Endothelial cell of umbilical vein (primary cell): ENCODE measurements at regions not wholly inside any gene's neighbourhood (a gene's known extent, or its start where the extent isn't known, plus 50 kb on each side); places are given as distances from the start of the nearest gene placed in this dataset.

ENCODE experiments used
- BruUV-seq: library from RNA; stranded (reverse); fragments of 400-500 nt; replicated peaks from 2 replicates; lab custom pipeline; 2021; lab: Mats Ljungman, UMichigan
- CTCF ChIA-PET: fragments of 300-600, 350-600 bp; sonication (Branson Sonifier 250); formaldehyde crosslinking; loops from one replicate; lab custom pipeline; 2021; ENCODE audit warnings: antibody characterized with exemption, inconsistent platforms; lab: Charles Lee
- POLR2A ChIA-PET: fragments of 300-600, 350-600 bp; sonication (Branson Sonifier 250); formaldehyde crosslinking; loops from one replicate; lab custom pipeline; 2021; ENCODE audit warnings: antibody characterized with exemption, inconsistent platforms; lab: Charles Lee
- DNase-seq: peaks from one replicate; pipeline ENCODE4 v3.0.0-alpha.2; 2011; ENCODE audit warnings: low read depth, low spot score
- FAIRE-seq: peaks from 2 replicates; lab custom pipeline; 2011; peaks lifted over from hg19 to GRCh38; lab: Jason Lieb, UNC
- H2AFZ ChIP-seq: 2 replicates; pipeline ENCODE4 v1.6.0; 2012; ENCODE audit warnings: low read depth, low read length, control low read depth, inconsistent platforms
- H3K27ac ChIP-seq: 2 replicates; pipeline ENCODE4 v1.5.1; 2011; ENCODE audit warnings: low read depth, mild to moderate bottlenecking, control low read depth, low read length, moderate library complexity; ENCODE audit not compliant: insufficient read depth
- H3K27me3 ChIP-seq, 2 experiments: 2 replicates each; pipeline versions ENCODE4 v1.6.0 to v1.6.1; 2011; ENCODE audit warnings: low read length in 2 of 2, mixed read lengths in 1 of 2; ENCODE audit not compliant: control insufficient read depth in 2 of 2, insufficient read depth in 2 of 2
- H3K36me3 ChIP-seq, 2 experiments: 2 replicates in 1 of 2; 3 replicates in 1 of 2; pipeline ENCODE4 v1.5.1; 2011; ENCODE audit warnings: low read length in 2 of 2, mild to moderate bottlenecking in 1 of 2, moderate library complexity in 1 of 2; ENCODE audit not compliant: control insufficient read depth in 2 of 2, insufficient read depth in 2 of 2; ENCODE audit errors: extremely low read depth in 1 of 2
- H3K4me1 ChIP-seq: 3 replicates; pipeline ENCODE4 v1.5.1; 2011; ENCODE audit warnings: mild to moderate bottlenecking, low read length; ENCODE audit not compliant: control insufficient read depth, insufficient read depth; ENCODE audit errors: extremely low read depth
- H3K4me2 ChIP-seq: 2 replicates; pipeline ENCODE4 v1.6.1; 2011; ENCODE audit warnings: low read length, control low read depth, mixed read lengths; ENCODE audit not compliant: insufficient read depth
- H3K4me3 ChIP-seq, 3 experiments: fragments of 200-600 bp in 1 of 3; sonication (generic), shearing (Covaris generic) in 1 of 3; replicated peaks in 1 of 3; 2 replicates each; pipeline ENCODE4 v1.5.1; 2011 to 2016; ENCODE audit warnings: control low read depth in 3 of 3, low read length in 3 of 3, mild to moderate bottlenecking in 2 of 3, inconsistent platforms in 1 of 3, low read depth in 1 of 3, moderate library complexity in 1 of 3; ENCODE audit not compliant: insufficient read depth in 1 of 3
- H3K79me2 ChIP-seq: 2 replicates; pipeline ENCODE4 v1.6.0; 2012; ENCODE audit warnings: low read length, inconsistent platforms; ENCODE audit not compliant: control insufficient read depth, insufficient read depth
- H3K9ac ChIP-seq: replicated peaks from 2 replicates; pipeline ENCODE3; 2011; ENCODE audit warnings: low read length, control low read depth; ENCODE audit not compliant: insufficient read depth; ENCODE audit errors: extremely low read depth
- H3K9me1 ChIP-seq: replicated peaks from 3 replicates; pipeline ENCODE4 v1.6.0; 2011; ENCODE audit warnings: mild to moderate bottlenecking, low read length; ENCODE audit not compliant: control insufficient read depth, insufficient read depth; ENCODE audit errors: extremely low read depth
- H3K9me3 ChIP-seq: replicated peaks from 2 replicates; pipeline ENCODE4 v1.5.1; 2012; ENCODE audit warnings: low read length, inconsistent platforms; ENCODE audit not compliant: control insufficient read depth, insufficient read depth
- H4K20me1 ChIP-seq: replicated peaks from 2 replicates; pipeline ENCODE3; 2011; ENCODE audit warnings: mild to moderate bottlenecking, low read length; ENCODE audit not compliant: control insufficient read depth, insufficient read depth; ENCODE audit errors: extremely low read depth
- EZH2 ChIP-seq: IDR thresholded peaks from 2 replicates; pipeline ENCODE4 v1.6.1; 2012; ENCODE audit warnings: borderline replicate concordance, low read depth, mild to moderate bottlenecking, moderate library complexity, low read length, inconsistent platforms; ENCODE audit not compliant: severe bottlenecking
- FOS ChIP-seq: IDR thresholded peaks from 2 replicates; pipeline ENCODE4 v1.6.1; 2011; ENCODE audit warnings: mild to moderate bottlenecking, low read length, moderate library complexity, borderline replicate concordance; ENCODE audit not compliant: insufficient read depth
- GATA2 ChIP-seq: IDR thresholded peaks from 2 replicates; pipeline ENCODE4 v1.7.0; 2011; ENCODE audit warnings: low read depth, mild to moderate bottlenecking, moderate library complexity, mixed read lengths, low read length; ENCODE audit not compliant: insufficient read length, insufficient read depth
- JUN ChIP-seq: IDR thresholded peaks from 2 replicates; pipeline ENCODE4 v1.6.1; 2011; ENCODE audit warnings: borderline replicate concordance, low read depth; ENCODE audit not compliant: insufficient read length, insufficient read depth
- MAX ChIP-seq: IDR thresholded peaks from 2 replicates; pipeline ENCODE4 v1.6.1; 2011; ENCODE audit not compliant: insufficient read depth, insufficient read length
- MYC ChIP-seq: IDR thresholded peaks from one replicate; pipeline ENCODE4 v1.6.1; 2011; ENCODE audit warnings: mild to moderate bottlenecking, low read depth, low read length
- POLR2A ChIP-seq: IDR thresholded peaks from 2 replicates; pipeline ENCODE4 v1.6.1; 2012; ENCODE audit warnings: low read depth, mild to moderate bottlenecking, control low read depth, low read length
- POLR2AphosphoS5 ChIP-seq: IDR thresholded peaks from 2 replicates; pipeline ENCODE4 v1.6.1; 2012; ENCODE audit warnings: low read depth, mild to moderate bottlenecking, control low read depth, low read length, moderate library complexity; ENCODE audit not compliant: insufficient read depth
- dilution Hi-C: fragments of 300-500 bp; cut with MboI; formaldehyde crosslinking; loops from one replicate; pipeline ENCODE4 v1.15.0; 2019; ENCODE audit warnings: low sequenced_read_pairs; ENCODE audit not compliant: extremely low pct_ligation_motif_present
- intact Hi-C: fragments of 100-400 bp; cut with micrococcal nuclease; formaldehyde crosslinking; loops from one replicate; pipeline ENCODE4 v1.10.0; 2022
- TF ChIP-seq, protein P1 (sequence below), 2 donors: IDR thresholded peaks; 1 replicate in 1 of 2; 2 replicates in 1 of 2; pipeline ENCODE4 v1.5.1; 2011; ENCODE audit warnings: low read length in 2 of 2, mild to moderate bottlenecking in 2 of 2, moderate library complexity in 2 of 2, control low read depth in 1 of 2, inconsistent platforms in 1 of 2, low read depth in 1 of 2; ENCODE audit not compliant: insufficient read depth in 1 of 2; ENCODE audit errors: extremely low read depth in 1 of 2

DNA sequence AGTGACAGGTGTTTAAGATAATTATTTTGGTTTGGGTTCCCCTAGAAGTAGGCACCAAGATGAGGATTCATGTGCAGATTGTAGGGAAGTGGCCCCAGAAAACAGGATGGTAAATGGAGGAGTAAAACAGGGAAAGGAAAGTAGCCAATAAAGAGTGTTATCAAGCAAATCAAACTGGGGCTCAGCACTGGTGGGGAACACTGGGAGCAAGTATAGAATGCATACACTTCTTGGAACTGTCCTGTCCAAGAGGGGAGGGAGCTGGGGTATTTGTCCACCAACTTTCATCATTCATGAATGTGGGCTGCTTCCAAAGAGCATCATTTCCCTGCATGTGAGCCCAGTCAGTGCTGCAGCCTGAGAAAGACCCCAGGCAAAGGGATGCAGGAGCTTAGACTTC, 215.7 kb upstream of the IRX5 start:
- Histone ChIP-seq H3K27me3 (no peaks in the 10 kb centered on the region), H3K4me1 (no peaks in the 10 kb centered on the region), H3K4me2 (no peak overlapping the region), H3K9me1 (no peaks in the 10 kb centered on the region), H3K36me3 (no peaks in the 10 kb centered on the region), H4K20me1 (no peaks in the 10 kb centered on the region), H3K9me3 (no peaks in the 10 kb centered on the region), H3K9ac (no peak overlapping the region), H3K27ac (no peak overlapping the region), H2AFZ (no peak overlapping the region), H3K79me2 (no peaks in the 10 kb centered on the region), H3K4me3 (no peak overlapping the region)
- CTCF ChIA-PET = no interaction called here
- FAIRE-seq (no peak), DNase-seq (no peak)
- BruUV-seq = no TSS peak
- dilution Hi-C loops (no loop called here), intact Hi-C loops (no loop called here)
- POLR2A ChIA-PET = no interaction called here
- no peak for TF ChIP-seq FOS
- TF ChIP-seq, protein P1, sequence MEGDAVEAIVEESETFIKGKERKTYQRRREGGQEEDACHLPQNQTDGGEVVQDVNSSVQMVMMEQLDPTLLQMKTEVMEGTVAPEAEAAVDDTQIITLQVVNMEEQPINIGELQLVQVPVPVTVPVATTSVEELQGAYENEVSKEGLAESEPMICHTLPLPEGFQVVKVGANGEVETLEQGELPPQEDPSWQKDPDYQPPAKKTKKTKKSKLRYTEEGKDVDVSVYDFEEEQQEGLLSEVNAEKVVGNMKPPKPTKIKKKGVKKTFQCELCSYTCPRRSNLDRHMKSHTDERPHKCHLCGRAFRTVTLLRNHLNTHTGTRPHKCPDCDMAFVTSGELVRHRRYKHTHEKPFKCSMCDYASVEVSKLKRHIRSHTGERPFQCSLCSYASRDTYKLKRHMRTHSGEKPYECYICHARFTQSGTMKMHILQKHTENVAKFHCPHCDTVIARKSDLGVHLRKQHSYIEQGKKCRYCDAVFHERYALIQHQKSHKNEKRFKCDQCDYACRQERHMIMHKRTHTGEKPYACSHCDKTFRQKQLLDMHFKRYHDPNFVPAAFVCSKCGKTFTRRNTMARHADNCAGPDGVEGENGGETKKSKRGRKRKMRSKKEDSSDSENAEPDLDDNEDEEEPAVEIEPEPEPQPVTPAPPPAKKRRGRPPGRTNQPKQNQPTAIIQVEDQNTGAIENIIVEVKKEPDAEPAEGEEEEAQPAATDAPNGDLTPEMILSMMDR (IDR thresholded peaks at IDR 0.05; ENCODE audit: extremely low read depth in 1 of 2, insufficient read depth in 1 of 2, low read depth in 1 of 2, low read length in 2 of 2) = no peak
- TF ChIP-seq POLR2A = no peak
- no peak for TF ChIP-seq EZH2
- no peak for TF ChIP-seq MYC
- no peak for TF ChIP-seq GATA2
- TF ChIP-seq MAX = no peak
- no peak for TF ChIP-seq JUN
- no peak for TF ChIP-seq POLR2AphosphoS5
